SH-SY5Y (cell line): ENCODE measurements at regions not wholly inside any gene's neighbourhood (a gene's known extent, or its start where the extent isn't known, plus 50 kb on each side); places are given as distances from the start of the nearest gene placed in this dataset.

Experiments
- GATA2 ChIP-seq: IDR thresholded peaks from 2 replicates; pipeline ENCODE4 v1.6.1; 2011; ENCODE audit warnings: mild to moderate bottlenecking, low read depth, low read length
- GATA3 ChIP-seq: IDR thresholded peaks from 2 replicates; pipeline ENCODE4 v1.6.1; 2011; ENCODE audit warnings: low read depth, mild to moderate bottlenecking, low read length, moderate library complexity

DNA sequence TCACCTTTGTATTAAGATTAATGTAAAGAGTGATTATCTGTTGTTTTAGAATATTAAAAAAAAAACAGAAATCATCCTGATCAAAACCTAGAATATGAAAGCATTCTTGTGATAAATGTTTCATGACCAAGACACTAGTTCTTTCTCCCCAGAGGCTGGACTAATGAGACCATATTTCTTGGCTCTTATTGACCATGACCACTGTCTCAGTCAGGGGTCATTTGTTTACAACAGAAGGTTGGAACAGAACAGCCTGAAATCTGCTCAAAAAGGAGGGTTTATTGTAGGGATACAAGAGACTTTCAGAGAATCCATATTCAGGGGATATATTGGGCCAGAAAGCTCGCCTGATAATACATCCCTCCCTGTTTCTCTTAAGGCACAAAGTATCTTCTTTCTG, 87.7 kb downstream of the TMEM30B start:
- TF ChIP-seq GATA3: no peak
- TF ChIP-seq GATA2: no peak
